Thymus (tissue), 11 donors: ENCODE measurements at regions not wholly inside any gene's neighbourhood (a gene's known extent, or its start where the extent isn't known, plus 50 kb on each side); places are given as distances from the start of the nearest gene placed in this dataset.
"Not testable (repeated sequence)": the region's sequence is repeated elsewhere in the genome, so short reads cannot be mapped to it uniquely, and the experiment has no call there.

Source experiments
- DNase-seq, 9 donors: peaks; one replicate each; pipeline ENCODE4 v3.0.0-alpha.2; 2013; ENCODE audit warnings: low spot score in 9 of 9, low read depth in 6 of 9, missing footprints in 1 of 9
- H3K27ac ChIP-seq, 2 donors: one replicate each; pipeline ENCODE4 v1.5.1; 2013; ENCODE audit warnings: control low read depth in 1 of 2, low read depth in 1 of 2, low read length in 1 of 2, mild to moderate bottlenecking in 1 of 2, moderate library complexity in 1 of 2
- H3K27me3 ChIP-seq, 2 donors: one replicate each; pipeline ENCODE4 v1.5.1; 2013; ENCODE audit warnings: low read length in 1 of 2; ENCODE audit not compliant: control insufficient read depth in 2 of 2, insufficient read depth in 1 of 2
- H3K36me3 ChIP-seq, 2 donors: one replicate each; pipeline ENCODE4 v1.5.1; 2013; ENCODE audit warnings: low read length in 1 of 2, mild to moderate bottlenecking in 1 of 2, moderate library complexity in 1 of 2; ENCODE audit not compliant: control insufficient read depth in 2 of 2, insufficient read depth in 2 of 2
- H3K4me1 ChIP-seq, 2 donors: one replicate each; pipeline ENCODE4 v1.5.1; 2013; ENCODE audit warnings: low read length in 2 of 2; ENCODE audit not compliant: control insufficient read depth in 2 of 2, insufficient read depth in 2 of 2
- H3K4me3 ChIP-seq, 2 donors: one replicate each; pipeline ENCODE4 v1.5.1; 2013; ENCODE audit warnings: low read length in 2 of 2, control low read depth in 1 of 2, mild to moderate bottlenecking in 1 of 2
- H3K9me3 ChIP-seq, 2 donors: one replicate each; pipeline ENCODE4 v1.5.1; 2013; ENCODE audit warnings: low read length in 1 of 2, mild to moderate bottlenecking in 1 of 2; ENCODE audit not compliant: control insufficient read depth in 2 of 2, insufficient read depth in 1 of 2
- WGBS: extraction: QIAGEN DNeasy Blood & Tissue Kit; methylation state at CpG from one replicate; pipeline ENCODE4 v1.1.7; 2013; 5-methylcytosine and 5-hydroxymethylcytosine counted together
- donor health status: healthy.

DNA sequence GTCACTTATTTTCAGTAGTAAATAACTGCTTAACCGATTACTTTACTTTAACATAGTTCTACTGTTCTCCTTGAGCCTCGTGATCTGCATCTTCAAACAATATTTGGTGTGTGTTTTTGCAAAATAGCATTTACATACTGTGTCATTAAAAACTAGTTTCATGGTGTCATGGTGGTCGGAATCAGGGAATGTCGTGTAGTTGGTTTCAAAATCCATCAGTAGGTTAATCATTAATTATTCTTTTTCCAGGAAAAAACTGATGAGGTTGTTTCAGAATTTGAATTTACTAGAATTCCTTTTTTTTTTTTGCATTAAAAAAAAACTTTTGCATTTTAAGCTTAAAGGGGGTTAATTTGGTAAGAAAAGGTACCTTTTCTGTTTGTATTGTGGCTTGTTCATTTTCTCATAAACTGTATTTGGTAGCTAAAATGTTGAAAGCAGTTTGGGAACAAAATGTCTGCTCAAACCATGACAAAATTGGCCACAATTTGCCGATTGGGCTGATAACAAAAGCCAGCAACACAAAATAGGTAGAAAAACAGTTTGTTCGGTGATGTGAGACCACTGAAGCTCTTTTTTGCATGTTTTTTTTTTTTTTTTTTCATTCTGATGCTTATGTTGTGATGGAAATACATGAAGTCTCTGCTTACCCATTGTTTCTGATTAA, 234.9 kb upstream of the PLGLB2 start:
- not testable (repeated sequence) for H3K4me1 ChIP-seq, H3K9me3 ChIP-seq, H3K27me3 ChIP-seq, H3K27ac ChIP-seq, DNase-seq, H3K36me3 ChIP-seq, H3K4me3 ChIP-seq
- WGBS, result 71% methylated on average over 2 of the region's 6 CpGs

DNA sequence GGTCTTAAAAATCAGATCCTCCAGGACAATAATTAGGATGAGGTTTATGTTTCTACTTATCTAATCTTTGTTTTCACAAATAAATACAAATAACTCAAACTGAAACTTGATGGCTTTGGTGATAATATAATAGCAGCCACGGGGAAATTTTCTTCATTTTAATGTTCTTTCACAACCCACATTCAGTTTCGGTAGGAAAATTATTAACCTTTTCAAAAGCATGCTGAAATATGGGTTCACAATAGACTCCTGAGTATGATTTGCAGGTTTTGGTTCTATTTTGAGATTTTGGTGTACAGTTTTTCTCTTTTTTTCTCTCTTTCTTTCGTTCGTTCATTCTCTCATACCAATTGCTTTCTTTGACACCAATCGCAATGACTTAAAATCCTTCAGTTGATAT, 233.9 kb upstream of the PLGLB2 start:
- not testable (repeated sequence) for DNase-seq, H3K27me3 ChIP-seq, H3K9me3 ChIP-seq, H3K27ac ChIP-seq, H3K4me3 ChIP-seq, H3K4me1 ChIP-seq, H3K36me3 ChIP-seq
- WGBS, result 88% methylated on average over 2 of the region's 5 CpGs

DNA sequence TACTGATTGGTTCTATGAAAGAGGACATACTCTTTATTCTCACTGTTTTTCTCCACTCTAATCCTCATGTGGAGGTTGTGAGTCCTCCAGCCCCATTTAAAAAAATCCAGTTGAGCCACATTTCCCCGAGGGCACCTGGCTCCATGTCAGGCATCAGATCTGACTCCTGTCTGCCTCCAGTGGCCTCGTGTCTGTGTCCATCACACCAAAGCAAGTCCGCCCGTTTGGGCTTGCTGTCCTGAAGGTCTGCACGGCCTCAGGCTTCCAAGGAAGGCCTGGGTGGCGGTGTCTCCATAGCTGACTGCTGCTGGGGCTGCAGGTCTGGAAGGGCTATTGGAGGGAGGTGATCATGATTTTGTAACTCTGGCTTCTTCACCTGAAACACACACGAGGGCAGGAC, 233.4 kb upstream of the PLGLB2 start:
- DNase-seq, H3K27ac ChIP-seq, H3K4me1 ChIP-seq, H3K27me3 ChIP-seq, H3K9me3 ChIP-seq, H3K4me3 ChIP-seq, H3K36me3 ChIP-seq: not testable (repeated sequence)
- no CpG with 5 or more reads among the region's 7 CpGs for whole genome bisulfite sequencing

DNA sequence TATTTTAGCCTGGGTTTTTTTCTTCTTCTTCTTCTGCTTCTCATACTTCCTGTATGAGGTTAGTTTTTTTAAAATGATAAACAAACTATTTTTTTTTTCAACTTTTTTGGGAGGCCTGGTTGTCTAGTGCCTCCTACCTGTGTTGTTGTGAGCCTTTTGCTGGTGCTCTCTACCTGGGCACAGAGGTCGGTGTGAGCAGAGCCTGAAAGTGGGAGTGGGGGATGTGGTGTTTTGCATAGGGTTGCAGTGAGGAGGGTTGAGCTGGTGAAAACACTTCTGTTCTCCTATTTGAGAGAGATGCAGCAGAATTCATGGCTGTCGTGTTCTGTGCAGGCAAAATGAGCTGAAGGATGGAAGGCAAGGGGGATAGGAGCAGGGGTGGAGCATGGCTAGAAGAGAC, 232.7 kb upstream of the PLGLB2 start:
- not testable (repeated sequence) for H3K9me3 ChIP-seq, DNase-seq, H3K4me3 ChIP-seq, H3K27ac ChIP-seq, H3K27me3 ChIP-seq, H3K4me1 ChIP-seq, H3K36me3 ChIP-seq
- WGBS, result 80% methylated on average over 2 of the region's 2 CpGs

DNA sequence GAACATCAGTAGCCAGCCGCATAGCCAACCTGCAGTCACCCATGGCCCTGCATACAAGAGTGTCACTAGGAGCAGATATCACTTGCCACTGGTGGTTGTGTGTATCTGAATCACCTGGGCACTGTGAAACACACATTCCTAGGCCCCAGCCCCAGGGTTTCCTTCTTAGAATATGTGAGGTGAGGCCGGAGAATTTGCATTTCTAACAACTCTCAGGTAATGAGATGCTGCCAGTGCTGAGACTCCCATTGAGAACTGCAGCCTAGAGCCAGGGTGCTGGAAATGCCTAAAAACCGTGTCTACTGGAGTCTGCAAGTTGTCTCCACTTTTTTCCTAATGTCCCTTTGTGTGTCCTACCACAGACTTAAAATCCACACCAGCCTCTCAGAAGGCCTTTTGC, 232.0 kb upstream of the PLGLB2 start:
- 100% methylated on average over 2 of the region's 3 CpGs for WGBS
- H3K4me3 ChIP-seq, H3K9me3 ChIP-seq, H3K36me3 ChIP-seq, DNase-seq, H3K27me3 ChIP-seq, H3K27ac ChIP-seq, H3K4me1 ChIP-seq: not testable (repeated sequence)

DNA sequence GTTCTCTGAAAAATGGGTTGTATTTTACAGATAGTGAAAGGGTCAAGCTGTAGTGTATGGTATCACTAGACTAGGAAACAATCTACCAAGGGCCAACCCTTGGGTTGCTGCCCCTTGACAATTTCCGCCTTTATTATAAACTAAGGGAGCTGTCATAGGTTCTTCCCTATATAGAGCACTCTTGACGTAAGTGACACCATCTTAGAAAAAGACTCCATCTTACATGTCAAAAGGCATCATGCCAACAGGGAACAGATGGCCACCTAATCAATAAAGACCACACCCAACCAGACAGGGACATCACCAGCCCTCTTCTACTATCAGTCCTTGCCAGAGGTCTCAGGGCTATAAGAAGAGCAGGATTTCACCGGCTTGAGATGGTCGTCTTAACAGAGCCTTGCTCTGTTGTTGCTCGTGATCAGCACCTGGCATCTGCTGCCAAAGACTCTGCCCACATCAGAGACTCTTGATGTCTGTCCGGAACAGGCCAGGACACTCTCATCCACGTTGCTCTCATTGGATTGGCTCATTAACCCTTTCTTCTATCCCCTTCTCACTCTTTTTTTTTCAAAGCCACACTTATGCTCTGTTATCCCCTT, 231.4 kb upstream of the PLGLB2 start:
- WGBS, result 46% methylated on average over 7 of the region's 7 CpGs
- not testable (repeated sequence) for DNase-seq, H3K36me3 ChIP-seq, H3K4me3 ChIP-seq, H3K27ac ChIP-seq, H3K9me3 ChIP-seq, H3K27me3 ChIP-seq, H3K4me1 ChIP-seq

DNA sequence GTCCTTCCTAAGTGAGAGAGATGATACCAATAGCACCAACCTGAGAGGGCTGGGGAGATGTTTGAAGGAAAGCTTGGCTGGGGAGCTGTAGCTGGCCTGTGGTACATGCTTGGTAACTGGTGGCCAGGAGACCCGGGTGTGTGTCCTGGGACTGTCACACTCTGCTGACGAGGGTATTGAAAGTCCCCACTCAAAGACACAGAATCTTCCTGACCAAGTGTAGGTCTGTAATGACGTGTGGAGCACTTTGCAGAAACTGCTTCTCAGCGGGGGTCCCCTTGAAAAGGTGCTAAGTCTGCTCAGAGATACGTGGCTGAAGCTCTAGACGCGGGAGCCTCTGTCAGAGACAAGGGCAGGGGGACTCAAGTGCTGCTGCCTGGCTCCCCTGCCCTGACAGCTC, 230.4 kb upstream of the PLGLB2 start:
- not testable (repeated sequence) for H3K4me1 ChIP-seq, DNase-seq, H3K27me3 ChIP-seq, H3K9me3 ChIP-seq, H3K36me3 ChIP-seq, H3K27ac ChIP-seq, H3K4me3 ChIP-seq
- WGBS, result 91% methylated on average over 2 of the region's 7 CpGs

DNA sequence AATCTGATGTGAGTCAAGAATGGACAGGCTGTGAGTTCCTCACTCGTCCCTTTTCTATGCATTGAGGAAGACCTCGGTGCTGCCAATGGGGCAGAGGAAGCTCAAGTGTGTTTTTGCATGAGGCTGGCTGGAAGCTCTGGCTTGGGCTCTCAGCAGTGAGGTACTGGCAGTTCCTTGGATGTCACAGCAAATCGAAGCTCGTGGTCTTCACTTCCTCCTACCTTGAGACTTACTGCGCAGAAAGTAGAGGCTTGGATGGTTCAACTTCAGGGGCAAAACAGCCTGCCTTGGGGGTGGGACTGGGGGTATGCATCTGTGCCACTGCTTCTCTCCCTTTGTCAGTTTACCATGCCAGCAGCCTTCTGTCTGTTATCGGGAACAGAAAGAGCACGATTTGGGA, 229.8 kb upstream of the PLGLB2 start:
- H3K4me1 ChIP-seq, H3K27ac ChIP-seq, H3K4me3 ChIP-seq, DNase-seq, H3K27me3 ChIP-seq, H3K36me3 ChIP-seq, H3K9me3 ChIP-seq: not testable (repeated sequence)
- WGBS, result 54% methylated on average over 7 of the region's 7 CpGs

DNA sequence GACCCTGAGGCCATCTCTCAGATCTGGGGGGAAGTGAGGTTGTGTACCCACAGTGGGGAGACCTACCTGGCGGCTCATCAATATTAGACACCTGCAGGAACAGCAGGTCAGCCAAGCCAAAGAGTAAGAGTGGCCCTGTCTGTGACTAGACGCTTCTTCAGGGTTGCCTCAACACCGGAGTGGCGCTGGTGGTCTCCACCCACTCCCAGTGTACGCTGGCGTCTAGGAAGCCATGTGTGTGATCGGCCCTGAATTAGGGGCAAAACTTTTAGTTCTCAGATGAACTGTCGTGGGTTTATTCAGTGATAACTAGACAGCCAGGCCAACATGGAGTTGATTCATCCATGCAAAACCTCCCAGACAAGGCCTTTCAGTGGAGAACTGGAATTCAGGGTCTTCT, 229.3 kb upstream of the PLGLB2 start:
- DNase-seq, H3K36me3 ChIP-seq, H3K4me1 ChIP-seq, H3K4me3 ChIP-seq, H3K27ac ChIP-seq, H3K9me3 ChIP-seq, H3K27me3 ChIP-seq: not testable (repeated sequence)
- WGBS, result over 99% methylated on average over 8 of the region's 8 CpGs
